ENCODE measurements at regions not wholly inside any gene's neighbourhood (a gene's known extent, or its start where the extent isn't known, plus 50 kb on each side); places are given as distances from the start of the nearest gene placed in this dataset.
"Not testable (repeated sequence)": the region's sequence is repeated elsewhere in the genome, so short reads cannot be mapped to it uniquely, and the experiment has no call there.

DNA sequence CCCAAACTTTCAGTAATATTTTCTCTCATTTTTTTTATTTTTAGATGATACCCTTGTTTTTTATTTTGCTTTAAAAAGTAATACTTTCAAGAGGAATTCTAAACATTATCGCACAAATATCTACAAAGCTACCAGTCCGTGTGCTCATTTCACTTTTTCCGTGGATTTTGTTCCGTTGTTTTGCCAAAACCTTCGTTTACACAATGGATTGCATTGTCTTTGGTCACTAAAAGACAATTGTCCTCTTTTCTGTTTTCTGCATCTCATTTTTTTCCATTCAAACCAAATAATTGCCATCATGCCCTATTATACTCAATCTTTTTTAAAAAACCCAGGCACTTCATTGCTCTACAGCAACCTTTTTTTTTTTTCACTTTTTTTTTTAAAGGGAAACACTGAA, 214.9 kb downstream of the CXXC4 start:
- Mint-ChIP-seq H3K4me3 (no peak overlapping the region), H3K27me3 (no peaks in the 10 kb centered on the region), H3K4me1 (no peaks in the 10 kb centered on the region), H3K27ac (no peak overlapping the region), H3K9me3 (ENCODE audit: insufficient read depth) (peaks cover 2% of the 10 kb centered on the region)
- Histone ChIP-seq H3K4me1 (ENCODE audit: control insufficient read depth in 2 of 2, insufficient read depth in 2 of 2, low read length in 2 of 2) (no peaks in the 10 kb centered on the region), H2AFZ (ENCODE audit: insufficient read depth, low read depth, low read length, poor library complexity, severe bottlenecking) (no peak overlapping the region), H3K9ac (ENCODE audit: low read length) (no peak overlapping the region), H3K9me3 (ENCODE audit: control extremely low read depth in 1 of 3, control insufficient read depth in 2 of 3, insufficient read depth in 1 of 3, low read length in 2 of 3) (no peaks in the 10 kb centered on the region), H3K27ac (ENCODE audit: low read length in 2 of 2) (no peak overlapping the region), H3K27me3 (replicated peaks in 1 of 4; ENCODE audit: control extremely low read depth in 1 of 4, control insufficient read depth in 3 of 4, insufficient read depth in 4 of 4, low read length in 3 of 4) (no peaks in the 10 kb centered on the region), H4K20me1 (ENCODE audit: control insufficient read depth, insufficient read depth, low read length, poor library complexity, severe bottlenecking) (no peaks in the 10 kb centered on the region), H3K4me3 (ENCODE audit: control extremely low read depth in 1 of 5, extremely low read depth in 1 of 5, insufficient read depth in 1 of 5, low read depth in 2 of 5, low read length in 4 of 5) (no peak overlapping the region), H3K79me2 (ENCODE audit: control insufficient read depth, insufficient read depth, low read length) (no peaks in the 10 kb centered on the region), H3K36me3 (replicated peaks in 1 of 2; ENCODE audit: control extremely low read depth in 1 of 2, control insufficient read depth in 1 of 2, extremely low read depth in 1 of 2, insufficient read depth in 2 of 2, low read length in 1 of 2) (no peaks in the 10 kb centered on the region), H3K4me2 (replicated peaks; ENCODE audit: low read depth, low read length, poor library complexity, severe bottlenecking) (no peak overlapping the region)
- no peak for DNase-seq
- no peak for ATAC-seq (ENCODE audit: low read depth)
- CTCF ChIA-PET: no interaction called here
- WGBS (ENCODE audit: insufficient coverage): 76% methylated on average over 5 of the region's 5 CpGs
- intact Hi-C loops (cut with micrococcal nuclease): no loop called here
- no peak for TF ChIP-seq EZH2 (IDR thresholded peaks at IDR 0.05; ENCODE audit: borderline replicate concordance, insufficient read depth, low read depth, low read length, poor library complexity, severe bottlenecking)
- TF ChIP-seq, protein P1, sequence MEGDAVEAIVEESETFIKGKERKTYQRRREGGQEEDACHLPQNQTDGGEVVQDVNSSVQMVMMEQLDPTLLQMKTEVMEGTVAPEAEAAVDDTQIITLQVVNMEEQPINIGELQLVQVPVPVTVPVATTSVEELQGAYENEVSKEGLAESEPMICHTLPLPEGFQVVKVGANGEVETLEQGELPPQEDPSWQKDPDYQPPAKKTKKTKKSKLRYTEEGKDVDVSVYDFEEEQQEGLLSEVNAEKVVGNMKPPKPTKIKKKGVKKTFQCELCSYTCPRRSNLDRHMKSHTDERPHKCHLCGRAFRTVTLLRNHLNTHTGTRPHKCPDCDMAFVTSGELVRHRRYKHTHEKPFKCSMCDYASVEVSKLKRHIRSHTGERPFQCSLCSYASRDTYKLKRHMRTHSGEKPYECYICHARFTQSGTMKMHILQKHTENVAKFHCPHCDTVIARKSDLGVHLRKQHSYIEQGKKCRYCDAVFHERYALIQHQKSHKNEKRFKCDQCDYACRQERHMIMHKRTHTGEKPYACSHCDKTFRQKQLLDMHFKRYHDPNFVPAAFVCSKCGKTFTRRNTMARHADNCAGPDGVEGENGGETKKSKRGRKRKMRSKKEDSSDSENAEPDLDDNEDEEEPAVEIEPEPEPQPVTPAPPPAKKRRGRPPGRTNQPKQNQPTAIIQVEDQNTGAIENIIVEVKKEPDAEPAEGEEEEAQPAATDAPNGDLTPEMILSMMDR (IDR thresholded peaks at IDR 0.05): no peak
- POLR2A ChIA-PET: no interaction called here

DNA sequence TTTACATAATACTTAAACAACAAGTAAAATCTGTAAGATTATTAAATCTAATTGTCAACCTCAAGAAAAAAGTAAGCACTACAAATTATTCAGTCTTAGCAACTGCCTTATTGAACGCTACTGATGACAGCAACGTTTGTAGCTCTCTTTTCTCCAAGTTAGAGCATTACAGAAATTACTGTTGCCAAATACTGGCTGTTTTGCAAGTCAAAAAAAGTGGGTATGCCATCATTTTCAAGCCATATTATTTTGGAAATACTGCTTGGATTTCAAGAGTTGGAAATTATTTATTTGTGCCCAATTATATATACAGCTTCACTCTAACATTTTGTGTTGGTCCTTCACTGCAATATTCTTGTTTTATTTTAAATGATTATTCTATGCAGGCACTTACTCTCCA, 221.7 kb downstream of the CXXC4 start:
- no CpG with 5 or more reads among the region's 2 CpGs for WGBS (ENCODE audit: insufficient coverage)
- H3K4me1 Mint-ChIP-seq: no peaks in the 10 kb centered on the region
- ATAC-seq (ENCODE audit: low read depth) (no peak), DNase-seq (no peak)
- no peaks in the 10 kb centered on the region for H3K9me3 Mint-ChIP-seq (ENCODE audit: insufficient read depth)
- ChIA-PET POLR2A (no interaction called here), CTCF (no interaction called here)
- no peaks in the 10 kb centered on the region for H3K4me1 ChIP-seq (ENCODE audit: control insufficient read depth in 2 of 2, insufficient read depth in 2 of 2, low read length in 2 of 2)
- H4K20me1 ChIP-seq (ENCODE audit: control insufficient read depth, insufficient read depth, low read length, poor library complexity, severe bottlenecking): no peaks in the 10 kb centered on the region
- TF ChIP-seq, protein P1 (IDR thresholded peaks at IDR 0.05): no peak
- TF ChIP-seq EZH2 (IDR thresholded peaks at IDR 0.05; ENCODE audit: borderline replicate concordance, insufficient read depth, low read depth, low read length, poor library complexity, severe bottlenecking): no peak
- H3K4me2 ChIP-seq (replicated peaks; ENCODE audit: low read depth, low read length, poor library complexity, severe bottlenecking): no peak overlapping the region
- no peak overlapping the region for H3K27ac ChIP-seq (ENCODE audit: low read length in 2 of 2)
- H3K27ac Mint-ChIP-seq: no peak overlapping the region
- H3K27me3 Mint-ChIP-seq: no peaks in the 10 kb centered on the region
- H3K4me3 ChIP-seq (ENCODE audit: control extremely low read depth in 1 of 5, extremely low read depth in 1 of 5, insufficient read depth in 1 of 5, low read depth in 2 of 5, low read length in 4 of 5): no peak overlapping the region
- intact Hi-C loops (cut with micrococcal nuclease): no loop called here
- H3K4me3 Mint-ChIP-seq: no peak overlapping the region
- no peaks in the 10 kb centered on the region for H3K79me2 ChIP-seq (ENCODE audit: control insufficient read depth, insufficient read depth, low read length)
- H2AFZ ChIP-seq (ENCODE audit: insufficient read depth, low read depth, low read length, poor library complexity, severe bottlenecking): no peak overlapping the region
- no peak overlapping the region for H3K9ac ChIP-seq (ENCODE audit: low read length)
- no peaks in the 10 kb centered on the region for H3K36me3 ChIP-seq (replicated peaks in 1 of 2; ENCODE audit: control extremely low read depth in 1 of 2, control insufficient read depth in 1 of 2, extremely low read depth in 1 of 2, insufficient read depth in 2 of 2, low read length in 1 of 2)
- H3K27me3 ChIP-seq (replicated peaks in 1 of 4; ENCODE audit: control extremely low read depth in 1 of 4, control insufficient read depth in 3 of 4, insufficient read depth in 4 of 4, low read length in 3 of 4): no peaks in the 10 kb centered on the region
- no peaks in the 10 kb centered on the region for H3K9me3 ChIP-seq (ENCODE audit: control extremely low read depth in 1 of 3, control insufficient read depth in 2 of 3, insufficient read depth in 1 of 3, low read length in 2 of 3)

DNA sequence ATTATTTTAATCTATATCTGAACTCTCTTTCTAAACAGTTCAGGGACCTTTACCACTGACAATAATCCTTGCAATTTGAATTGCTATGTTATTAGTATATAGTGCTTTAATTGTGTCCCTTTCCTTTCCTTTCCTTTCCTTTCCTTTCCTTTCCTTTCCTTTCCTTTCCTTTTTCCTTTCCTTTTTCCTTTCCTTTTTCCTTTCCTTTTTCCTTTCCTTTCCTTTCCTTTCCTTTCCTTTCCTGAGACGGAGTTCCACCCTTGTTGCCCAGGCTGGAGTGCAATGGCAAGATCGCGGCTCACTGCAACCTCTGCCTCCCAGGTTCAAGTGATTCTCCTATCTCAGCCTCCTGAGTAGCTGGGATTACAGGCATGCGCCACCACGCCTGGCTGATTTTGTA, 225.1 kb downstream of the CXXC4 start:
- H3K4me3 ChIP-seq (ENCODE audit: control extremely low read depth in 1 of 5, extremely low read depth in 1 of 5, insufficient read depth in 1 of 5, low read depth in 2 of 5, low read length in 4 of 5); H3K4me2 ChIP-seq (replicated peaks; ENCODE audit: low read depth, low read length, poor library complexity, severe bottlenecking); H3K27me3 Mint-ChIP-seq; DNase-seq; ATAC-seq (ENCODE audit: low read depth); H3K36me3 ChIP-seq (replicated peaks in 1 of 2; ENCODE audit: control extremely low read depth in 1 of 2, control insufficient read depth in 1 of 2, extremely low read depth in 1 of 2, insufficient read depth in 2 of 2, low read length in 1 of 2); H3K4me3 Mint-ChIP-seq; H3K27ac Mint-ChIP-seq; H4K20me1 ChIP-seq (ENCODE audit: control insufficient read depth, insufficient read depth, low read length, poor library complexity, severe bottlenecking); H3K27me3 ChIP-seq (replicated peaks in 1 of 4; ENCODE audit: control extremely low read depth in 1 of 4, control insufficient read depth in 3 of 4, insufficient read depth in 4 of 4, low read length in 3 of 4); H3K79me2 ChIP-seq (ENCODE audit: control insufficient read depth, insufficient read depth, low read length); intact Hi-C loops (cut with micrococcal nuclease); H3K9me3 ChIP-seq (ENCODE audit: control extremely low read depth in 1 of 3, control insufficient read depth in 2 of 3, insufficient read depth in 1 of 3, low read length in 2 of 3); H3K9ac ChIP-seq (ENCODE audit: low read length); H2AFZ ChIP-seq (ENCODE audit: insufficient read depth, low read depth, low read length, poor library complexity, severe bottlenecking); H3K4me1 Mint-ChIP-seq; H3K9me3 Mint-ChIP-seq (ENCODE audit: insufficient read depth); H3K27ac ChIP-seq (ENCODE audit: low read length in 2 of 2); CTCF ChIA-PET; H3K4me1 ChIP-seq (ENCODE audit: control insufficient read depth in 2 of 2, insufficient read depth in 2 of 2, low read length in 2 of 2); POLR2A ChIA-PET: not testable (repeated sequence)
- 97% methylated on average over 5 of the region's 5 CpGs for WGBS (ENCODE audit: insufficient coverage)

Data from B cell (primary cell).